ENCODE measurements at regions not wholly inside any gene's neighbourhood (a gene's known extent, or its start where the extent isn't known, plus 50 kb on each side); places are given as distances from the start of the nearest gene placed in this dataset.

DNA sequence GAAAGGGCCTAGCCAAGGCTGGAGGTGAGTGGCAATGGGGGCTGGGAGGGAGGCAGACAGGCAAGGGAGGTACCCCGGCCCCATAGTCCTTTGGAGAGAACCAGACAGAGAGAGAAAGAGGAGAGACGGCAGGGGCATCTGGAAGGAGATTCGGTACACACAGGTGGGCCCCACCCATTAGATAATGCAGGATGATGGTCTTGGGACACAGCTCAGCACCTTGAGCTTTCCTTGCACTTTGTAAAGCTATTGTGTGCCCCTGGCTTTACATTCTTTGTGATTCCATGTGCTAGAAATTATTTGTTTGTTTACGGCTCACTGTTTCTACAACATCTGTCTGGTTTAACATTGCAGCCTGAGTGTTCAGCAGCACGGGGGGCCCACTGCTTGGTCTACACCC is 83.1 kb downstream of the CTAGE1 start:
- H3K36me3 ChIP-seq (ENCODE audit: low read depth): no peaks in the 10 kb centered on the region
- ChIA-PET POLR2A (ENCODE audit: unreplicated experiment) (no interaction called here), CTCF (no interaction called here)
- no peaks in the 10 kb centered on the region for H3K9me3 ChIP-seq (ENCODE audit: insufficient read depth, low read depth)
- no peak overlapping the region for H3K4me3 ChIP-seq
- H3K4me1 ChIP-seq (replicated peaks; ENCODE audit: insufficient read depth): no peaks in the 10 kb centered on the region
- no peak overlapping the region for H2AFZ ChIP-seq
- H3F3A ChIP-seq (ENCODE audit: insufficient read depth, low read depth): no peaks in the 10 kb centered on the region
- TF ChIP-seq EZH2 (IDR thresholded peaks at IDR 0.05; ENCODE audit: low read depth): no peak
- TF ChIP-seq, protein P1, sequence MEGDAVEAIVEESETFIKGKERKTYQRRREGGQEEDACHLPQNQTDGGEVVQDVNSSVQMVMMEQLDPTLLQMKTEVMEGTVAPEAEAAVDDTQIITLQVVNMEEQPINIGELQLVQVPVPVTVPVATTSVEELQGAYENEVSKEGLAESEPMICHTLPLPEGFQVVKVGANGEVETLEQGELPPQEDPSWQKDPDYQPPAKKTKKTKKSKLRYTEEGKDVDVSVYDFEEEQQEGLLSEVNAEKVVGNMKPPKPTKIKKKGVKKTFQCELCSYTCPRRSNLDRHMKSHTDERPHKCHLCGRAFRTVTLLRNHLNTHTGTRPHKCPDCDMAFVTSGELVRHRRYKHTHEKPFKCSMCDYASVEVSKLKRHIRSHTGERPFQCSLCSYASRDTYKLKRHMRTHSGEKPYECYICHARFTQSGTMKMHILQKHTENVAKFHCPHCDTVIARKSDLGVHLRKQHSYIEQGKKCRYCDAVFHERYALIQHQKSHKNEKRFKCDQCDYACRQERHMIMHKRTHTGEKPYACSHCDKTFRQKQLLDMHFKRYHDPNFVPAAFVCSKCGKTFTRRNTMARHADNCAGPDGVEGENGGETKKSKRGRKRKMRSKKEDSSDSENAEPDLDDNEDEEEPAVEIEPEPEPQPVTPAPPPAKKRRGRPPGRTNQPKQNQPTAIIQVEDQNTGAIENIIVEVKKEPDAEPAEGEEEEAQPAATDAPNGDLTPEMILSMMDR (conservative IDR thresholded peaks at IDR 0.05): no peak
- intact Hi-C loops (cut with micrococcal nuclease; ENCODE audit: unreplicated experiment): no loop called here
- H3K27me3 ChIP-seq (ENCODE audit: insufficient read depth, low read depth): no peaks in the 10 kb centered on the region
- H3K4me2 ChIP-seq: no peak overlapping the region
- no peaks in the 10 kb centered on the region for H3K79me2 ChIP-seq (ENCODE audit: low read depth)
- H3K27ac ChIP-seq: no peak overlapping the region
- H3K9me2 ChIP-seq (ENCODE audit: insufficient read depth): no peaks in the 10 kb centered on the region
- no peaks in the 10 kb centered on the region for H4K20me1 ChIP-seq (ENCODE audit: insufficient read depth)
- no TSS peak for BruUV-seq (replicated peaks)
- DNase-seq: no peak

GRCh38 chr18:22332590-22332989 is 85.1 kb downstream of the CTAGE1 start:
- Histone ChIP-seq H4K20me1 (ENCODE audit: insufficient read depth) (no peaks in the 10 kb centered on the region), H3K79me2 (ENCODE audit: low read depth) (no peaks in the 10 kb centered on the region), H3K27me3 (ENCODE audit: insufficient read depth, low read depth) (no peaks in the 10 kb centered on the region), H2AFZ (no peak overlapping the region), H3K27ac (no peak overlapping the region), H3K4me2 (no peak overlapping the region), H3K4me3 (no peak overlapping the region), H3K9me3 (ENCODE audit: insufficient read depth, low read depth) (no peaks in the 10 kb centered on the region), H3K36me3 (ENCODE audit: low read depth) (no peaks in the 10 kb centered on the region), H3K9me2 (ENCODE audit: insufficient read depth) (no peaks in the 10 kb centered on the region), H3K4me1 (replicated peaks; ENCODE audit: insufficient read depth) (no peaks in the 10 kb centered on the region), H3F3A (ENCODE audit: insufficient read depth, low read depth) (no peaks in the 10 kb centered on the region)
- TF ChIP-seq, protein P1 (conservative IDR thresholded peaks at IDR 0.05): no peak
- no peak for TF ChIP-seq EZH2 (IDR thresholded peaks at IDR 0.05; ENCODE audit: low read depth)
- no peak for DNase-seq
- intact Hi-C loops (cut with micrococcal nuclease; ENCODE audit: unreplicated experiment): no loop called here
- no TSS peak for BruUV-seq (replicated peaks)
- POLR2A ChIA-PET (ENCODE audit: unreplicated experiment): no interaction called here
- CTCF ChIA-PET: no interaction called here

DNA sequence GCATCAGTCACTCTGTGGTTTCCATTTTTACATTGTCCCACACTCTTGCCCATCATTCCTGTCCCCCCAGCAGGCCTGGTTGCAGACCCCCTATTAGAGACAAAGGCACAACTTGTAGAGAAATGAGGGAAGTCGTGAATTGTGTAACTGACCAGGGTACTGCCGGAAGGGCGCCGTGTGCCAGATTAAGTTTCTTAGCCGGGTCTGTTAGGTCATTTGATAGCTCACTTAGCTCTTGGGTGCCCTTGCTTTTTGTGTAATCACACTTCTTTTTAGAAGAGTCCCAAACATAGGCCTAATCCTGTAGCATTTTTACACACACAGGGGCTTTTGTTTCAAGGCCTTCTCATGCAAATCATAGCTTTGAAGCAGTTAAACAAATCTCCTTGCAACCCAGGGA is 87.2 kb downstream of the CTAGE1 start:
- Histone ChIP-seq H3K27me3 (ENCODE audit: insufficient read depth, low read depth) (no peaks in the 10 kb centered on the region), H4K20me1 (ENCODE audit: insufficient read depth) (no peaks in the 10 kb centered on the region), H3K27ac (no peak overlapping the region), H3K9me2 (ENCODE audit: insufficient read depth) (no peaks in the 10 kb centered on the region), H2AFZ (no peak overlapping the region), H3K36me3 (ENCODE audit: low read depth) (no peaks in the 10 kb centered on the region), H3F3A (ENCODE audit: insufficient read depth, low read depth) (no peaks in the 10 kb centered on the region), H3K4me3 (no peak overlapping the region), H3K4me1 (replicated peaks; ENCODE audit: insufficient read depth) (no peaks in the 10 kb centered on the region), H3K79me2 (ENCODE audit: low read depth) (no peaks in the 10 kb centered on the region), H3K9me3 (ENCODE audit: insufficient read depth, low read depth) (no peaks in the 10 kb centered on the region), H3K4me2 (no peak overlapping the region)
- no peak for DNase-seq
- TF ChIP-seq, protein P1 (conservative IDR thresholded peaks at IDR 0.05): no peak
- no peak for TF ChIP-seq EZH2 (IDR thresholded peaks at IDR 0.05; ENCODE audit: low read depth)
- ChIA-PET POLR2A (ENCODE audit: unreplicated experiment) (no interaction called here), CTCF (no interaction called here)
- intact Hi-C loops (cut with micrococcal nuclease; ENCODE audit: unreplicated experiment): no loop called here
- BruUV-seq (replicated peaks): no TSS peak
